ENCODE measurements at regions not wholly inside any gene's neighbourhood (a gene's known extent, or its start where the extent isn't known, plus 50 kb on each side); places are given as distances from the start of the nearest gene placed in this dataset.

DNA sequence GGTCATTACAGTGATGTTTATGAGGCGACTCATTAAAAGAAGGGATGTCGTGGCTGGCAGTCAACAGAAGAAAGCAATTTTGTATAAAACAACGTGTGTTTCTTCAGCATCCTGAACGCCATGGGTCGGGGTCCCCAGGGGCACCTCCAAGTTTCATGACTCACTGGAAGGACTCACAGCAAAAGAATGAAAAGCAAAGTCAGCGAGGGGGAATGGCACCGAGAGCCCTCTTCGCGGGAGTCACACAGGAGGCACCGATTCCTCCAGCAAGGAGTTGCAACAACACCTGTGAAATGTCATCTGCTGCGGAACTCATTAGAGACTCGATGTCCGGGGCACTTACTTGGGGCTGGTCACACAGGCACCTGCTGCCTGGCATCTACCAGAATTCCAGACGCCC, 130.7 kb upstream of the PEG3 start:
- Mint-ChIP-seq H3K36me3 (ENCODE audit: insufficient read depth, unreplicated experiment) (peaks cover 5% of the 10 kb centered on the region), H3K27me3 (ENCODE audit: insufficient read depth, unreplicated experiment) (no peaks in the 10 kb centered on the region), H3K4me3 (ENCODE audit: unreplicated experiment) (no peak overlapping the region), H3K27ac (ENCODE audit: unreplicated experiment) (no peak overlapping the region), H3K9me3 (ENCODE audit: unreplicated experiment) (peaks cover 39% of the 10 kb centered on the region), H3K4me1 (ENCODE audit: low read depth, unreplicated experiment) (no peaks in the 10 kb centered on the region)
- Histone ChIP-seq H3K27me3 (replicated peaks; ENCODE audit: control insufficient read depth, insufficient read depth, low read length) (no peaks in the 10 kb centered on the region), H3K36me3 (ENCODE audit: control insufficient read depth, insufficient read depth, low read length) (no peaks in the 10 kb centered on the region), H3K4me3 (ENCODE audit: low read depth, low read length) (no peak overlapping the region), H3K9me3 (no peaks in the 10 kb centered on the region; the same call in none of the 2 replicates), H3K4me1 (no peaks in the 10 kb centered on the region)
- intact Hi-C loops (cut with micrococcal nuclease; ENCODE audit: unreplicated experiment), result no loop called here
- BruUV-seq (replicated peaks), result no TSS peak
- DNase-seq, result no peak
- ChIA-PET CTCF (no interaction called here), POLR2A (no interaction called here)
- TF ChIP-seq, protein P1, sequence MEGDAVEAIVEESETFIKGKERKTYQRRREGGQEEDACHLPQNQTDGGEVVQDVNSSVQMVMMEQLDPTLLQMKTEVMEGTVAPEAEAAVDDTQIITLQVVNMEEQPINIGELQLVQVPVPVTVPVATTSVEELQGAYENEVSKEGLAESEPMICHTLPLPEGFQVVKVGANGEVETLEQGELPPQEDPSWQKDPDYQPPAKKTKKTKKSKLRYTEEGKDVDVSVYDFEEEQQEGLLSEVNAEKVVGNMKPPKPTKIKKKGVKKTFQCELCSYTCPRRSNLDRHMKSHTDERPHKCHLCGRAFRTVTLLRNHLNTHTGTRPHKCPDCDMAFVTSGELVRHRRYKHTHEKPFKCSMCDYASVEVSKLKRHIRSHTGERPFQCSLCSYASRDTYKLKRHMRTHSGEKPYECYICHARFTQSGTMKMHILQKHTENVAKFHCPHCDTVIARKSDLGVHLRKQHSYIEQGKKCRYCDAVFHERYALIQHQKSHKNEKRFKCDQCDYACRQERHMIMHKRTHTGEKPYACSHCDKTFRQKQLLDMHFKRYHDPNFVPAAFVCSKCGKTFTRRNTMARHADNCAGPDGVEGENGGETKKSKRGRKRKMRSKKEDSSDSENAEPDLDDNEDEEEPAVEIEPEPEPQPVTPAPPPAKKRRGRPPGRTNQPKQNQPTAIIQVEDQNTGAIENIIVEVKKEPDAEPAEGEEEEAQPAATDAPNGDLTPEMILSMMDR (IDR thresholded peaks at IDR 0.05; ENCODE audit: insufficient read depth in 1 of 2, low read depth in 1 of 2, low read length in 1 of 2, severe bottlenecking in 1 of 2, unreplicated experiment in 1 of 2), result no peak

DNA sequence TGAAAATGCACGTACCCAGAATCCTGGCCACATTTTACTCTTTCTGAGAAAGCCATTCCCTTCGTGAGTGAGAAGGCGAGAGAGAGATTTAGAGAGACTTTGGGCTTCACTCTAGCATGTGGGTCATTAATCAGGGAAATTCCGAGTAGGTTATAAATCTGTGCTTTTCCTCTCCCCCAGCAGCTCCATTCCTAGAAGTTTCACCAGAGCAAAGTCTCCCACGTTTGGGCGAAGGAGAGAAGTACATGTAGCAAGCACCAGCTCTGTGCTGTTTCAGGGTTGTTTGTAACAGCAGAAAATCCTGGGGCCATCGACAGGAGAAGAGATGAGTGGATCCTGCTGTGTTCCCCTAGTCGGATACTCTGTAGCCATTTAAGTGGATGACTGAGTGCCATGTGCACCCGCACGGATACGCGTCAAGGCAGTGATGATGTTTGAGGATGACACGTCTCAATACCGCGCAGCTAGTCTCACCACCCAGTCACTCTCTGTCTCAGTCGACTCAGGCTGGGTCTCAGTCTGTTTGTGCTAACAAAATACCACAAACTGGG, 131.8 kb upstream of the PEG3 start:
- Mint-ChIP-seq H3K4me1 (ENCODE audit: low read depth, unreplicated experiment) (no peaks in the 10 kb centered on the region), H3K36me3 (ENCODE audit: insufficient read depth, unreplicated experiment) (peaks cover 5% of the 10 kb centered on the region), H3K27ac (ENCODE audit: unreplicated experiment) (no peak overlapping the region), H3K4me3 (ENCODE audit: unreplicated experiment) (no peak overlapping the region), H3K27me3 (ENCODE audit: insufficient read depth, unreplicated experiment) (no peaks in the 10 kb centered on the region), H3K9me3 (ENCODE audit: unreplicated experiment) (peaks cover 38% of the 10 kb centered on the region)
- H3K4me1 ChIP-seq, result no peaks in the 10 kb centered on the region
- TF ChIP-seq, protein P1 (IDR thresholded peaks at IDR 0.05; ENCODE audit: insufficient read depth in 1 of 2, low read depth in 1 of 2, low read length in 1 of 2, severe bottlenecking in 1 of 2, unreplicated experiment in 1 of 2), result no peak
- POLR2A ChIA-PET, result no interaction called here
- CTCF ChIA-PET, result no interaction called here
- intact Hi-C loops (cut with micrococcal nuclease; ENCODE audit: unreplicated experiment), result no loop called here
- BruUV-seq (replicated peaks), result no TSS peak
- no peaks in the 10 kb centered on the region for H3K36me3 ChIP-seq (ENCODE audit: control insufficient read depth, insufficient read depth, low read length)
- no peak overlapping the region for H3K4me3 ChIP-seq (ENCODE audit: low read depth, low read length)
- H3K27me3 ChIP-seq (replicated peaks; ENCODE audit: control insufficient read depth, insufficient read depth, low read length), result no peaks in the 10 kb centered on the region
- DNase-seq, result no peak
- no peaks in the 10 kb centered on the region; the same call in none of the 2 replicates for H3K9me3 ChIP-seq

DNA sequence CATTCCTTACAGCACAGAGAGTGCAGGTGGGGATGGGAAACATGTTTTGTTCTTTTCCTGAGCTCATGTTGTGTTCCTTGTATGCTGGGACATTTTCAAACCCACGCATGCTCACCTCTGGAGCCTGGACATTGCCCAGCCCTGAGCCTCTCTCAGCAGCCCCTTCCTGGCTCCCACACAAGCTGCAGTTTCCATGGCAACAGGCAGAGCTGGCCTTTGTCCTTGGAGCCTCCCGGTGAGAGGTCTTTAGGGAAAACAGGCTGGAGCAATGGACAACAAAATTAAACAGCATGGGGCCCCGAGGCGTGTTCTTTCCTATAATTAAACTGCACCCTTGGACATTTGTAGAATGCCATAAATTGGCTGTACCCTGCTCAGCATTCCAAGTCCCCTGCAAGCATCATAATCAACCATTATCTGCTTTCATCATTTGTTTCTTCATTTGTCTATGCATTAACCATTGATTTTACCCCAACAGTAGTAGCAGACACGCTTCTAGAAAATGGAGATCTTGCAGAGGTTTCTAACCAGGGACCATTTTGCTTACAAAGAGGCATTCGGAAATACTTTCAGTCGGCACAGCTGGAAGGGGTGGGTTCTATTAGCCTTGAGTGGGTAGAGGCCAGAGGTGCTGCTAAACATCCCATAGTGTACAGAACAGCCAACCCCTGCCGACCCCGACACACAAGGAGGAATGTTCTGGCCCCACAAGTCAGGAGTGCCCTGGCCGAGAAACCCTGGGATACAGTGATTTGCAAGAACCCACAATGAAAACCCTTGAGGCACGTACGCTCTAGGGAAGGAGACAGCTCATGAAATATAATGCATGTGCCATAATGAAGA, 133.4 kb upstream of the PEG3 start:
- peaks cover 39% of the 10 kb centered on the region for H3K9me3 Mint-ChIP-seq (ENCODE audit: unreplicated experiment)
- H3K4me3 ChIP-seq (ENCODE audit: low read depth, low read length), result no peak overlapping the region

More for the DNA sequence above, 133.4 kb upstream of the PEG3 start:
- H3K4me1 ChIP-seq, result no peaks in the 10 kb centered on the region
- H3K4me3 Mint-ChIP-seq (ENCODE audit: unreplicated experiment), result no peak overlapping the region
- no peaks in the 10 kb centered on the region for H3K36me3 ChIP-seq (ENCODE audit: control insufficient read depth, insufficient read depth, low read length)
- no peak overlapping the region for H3K27ac Mint-ChIP-seq (ENCODE audit: unreplicated experiment)
- no TSS peak for BruUV-seq (replicated peaks)
- no peaks in the 10 kb centered on the region for H3K27me3 Mint-ChIP-seq (ENCODE audit: insufficient read depth, unreplicated experiment)
- peaks cover 5% of the 10 kb centered on the region for H3K9me3 ChIP-seq
- no peaks in the 10 kb centered on the region for H3K27me3 ChIP-seq (replicated peaks; ENCODE audit: control insufficient read depth, insufficient read depth, low read length)
- POLR2A ChIA-PET, result no interaction called here
- intact Hi-C loops (cut with micrococcal nuclease; ENCODE audit: unreplicated experiment), result no loop called here
- peak in 1 of 2 experiments; percentile 60 for DNase-seq
- CTCF ChIA-PET, result no interaction called here
- TF ChIP-seq, protein P1 (IDR thresholded peaks at IDR 0.05; ENCODE audit: insufficient read depth in 1 of 2, low read depth in 1 of 2, low read length in 1 of 2, severe bottlenecking in 1 of 2, unreplicated experiment in 1 of 2), result no peak
- H3K36me3 Mint-ChIP-seq (ENCODE audit: insufficient read depth, unreplicated experiment), result peaks cover 5% of the 10 kb centered on the region
- no peaks in the 10 kb centered on the region for H3K4me1 Mint-ChIP-seq (ENCODE audit: low read depth, unreplicated experiment)
